ENCODE measurements at regions not wholly inside any gene's neighbourhood (a gene's known extent, or its start where the extent isn't known, plus 50 kb on each side); places are given as distances from the start of the nearest gene placed in this dataset.

GRCh38 chr1:19010503-19010902 is 54.0 kb upstream of the IFFO2 start:
- TF ChIP-seq CTCF (IDR thresholded peaks at IDR 0.05) (no peak), EZH2 (IDR thresholded peaks at IDR 0.05; ENCODE audit: borderline replicate concordance, insufficient read depth, low read depth, low read length, poor library complexity, severe bottlenecking) (no peak)

Measured in B cell (primary cell).